H1 (cell line): ENCODE measurements at regions not wholly inside any gene's neighbourhood (a gene's known extent, or its start where the extent isn't known, plus 50 kb on each side); places are given as distances from the start of the nearest gene placed in this dataset.

Source experiments
- CTCF ChIA-PET: fragments of 300-600 bp; sonication (Branson Sonifier 250); formaldehyde crosslinking; loops from one replicate; lab custom pipeline; 2021; ENCODE audit not compliant: partially characterized antibody; lab: Charles Lee
- POLR2A ChIA-PET: fragments of 300-600 bp; sonication (Branson Sonifier 250); formaldehyde crosslinking; loops from one replicate; lab custom pipeline; 2021; ENCODE audit warnings: inconsistent platforms; ENCODE audit not compliant: partially characterized antibody; lab: Charles Lee
- DNase-seq, 2 experiments: peaks; one replicate each; pipeline versions ENCODE4 v3.0.0 to v3.0.0-alpha.2; 2010 to 2022; ENCODE audit warnings: low spot score in 2 of 2, low read depth in 1 of 2, mixed read lengths in 1 of 2
- FAIRE-seq: peaks from 2 replicates; lab custom pipeline; 2011; peaks lifted over from hg19 to GRCh38; lab: Jason Lieb, UNC
- H2AFZ ChIP-seq: 2 replicates; pipeline ENCODE4 v1.8.1; 2012; ENCODE audit warnings: low read length, inconsistent platforms
- H2AK5ac ChIP-seq: 2 replicates; pipeline ENCODE4 v1.6.1; 2013; ENCODE audit warnings: low read depth, low read length
- H2BK120ac ChIP-seq: replicated peaks from 2 replicates; pipeline ENCODE3; 2013; ENCODE audit warnings: low read depth, low read length, inconsistent platforms
- H2BK12ac ChIP-seq: 2 replicates; pipeline ENCODE4 v1.6.1; 2013; ENCODE audit warnings: low read depth, low read length
- H2BK15ac ChIP-seq: 2 replicates; pipeline ENCODE4 v1.6.1; 2013; ENCODE audit warnings: low read length
- H2BK20ac ChIP-seq: 2 replicates; pipeline ENCODE4 v1.6.1; 2013; ENCODE audit warnings: low read length
- H2BK5ac ChIP-seq: 2 replicates; pipeline ENCODE4 v1.6.1; 2013; ENCODE audit warnings: low read depth, low read length
- H3K14ac ChIP-seq: 2 replicates; pipeline ENCODE4 v1.6.1; 2013; ENCODE audit warnings: inconsistent platforms; ENCODE audit not compliant: insufficient read length
- H3K18ac ChIP-seq: 2 replicates; pipeline ENCODE4 v1.6.1; 2013; ENCODE audit warnings: low read length; ENCODE audit errors: extremely low read depth
- H3K23ac ChIP-seq: 2 replicates; pipeline ENCODE4 v1.6.1; 2013; ENCODE audit warnings: inconsistent platforms; ENCODE audit not compliant: insufficient read length
- H3K23me2 ChIP-seq: 2 replicates; pipeline ENCODE4 v1.6.1; 2013; ENCODE audit warnings: low read depth, low read length
- H3K27ac ChIP-seq: 2 replicates; pipeline ENCODE4 v1.6.1; 2011; ENCODE audit warnings: low read depth, low read length, inconsistent platforms
- H3K27me3 ChIP-seq, 4 experiments: replicated peaks in 1 of 4; 1 replicate in 1 of 4; 2 replicates in 3 of 4; pipeline versions ENCODE4 v1.6.1 to v1.8.1; 2011 to 2013; ENCODE audit warnings: low read length in 3 of 4, mild to moderate bottlenecking in 3 of 4, inconsistent platforms in 2 of 4, mixed read lengths in 2 of 4, moderate library complexity in 1 of 4; ENCODE audit not compliant: control insufficient read depth in 3 of 4, insufficient read depth in 3 of 4; ENCODE audit errors: extremely low read depth in 1 of 4
- H3K36me3 ChIP-seq, 4 experiments: 2 replicates each; pipeline versions ENCODE4 v1.6.1 to v1.8.1; 2011 to 2013; ENCODE audit warnings: mild to moderate bottlenecking in 4 of 4, low read length in 3 of 4, moderate library complexity in 2 of 4, control low read depth in 1 of 4, inconsistent platforms in 1 of 4; ENCODE audit not compliant: insufficient read depth in 4 of 4, control insufficient read depth in 2 of 4
- H3K4ac ChIP-seq: replicated peaks from 2 replicates; pipeline ENCODE3; 2013; ENCODE audit warnings: low read length, low read depth, mixed read lengths, inconsistent platforms; ENCODE audit not compliant: insufficient read length
- H3K4me1 ChIP-seq, 4 experiments: replicated peaks in 1 of 4; 1 replicate in 1 of 4; 2 replicates in 3 of 4; pipeline versions ENCODE4 v1.6.1 to v1.8.1; 2011 to 2013; ENCODE audit warnings: low read length in 3 of 4, inconsistent platforms in 2 of 4, mixed read lengths in 1 of 4; ENCODE audit not compliant: insufficient read depth in 4 of 4, control insufficient read depth in 3 of 4
- H3K4me2 ChIP-seq, 2 experiments: 2 replicates each; pipeline versions ENCODE4 v1.6.1 to v1.8.1; 2011 to 2013; ENCODE audit warnings: low read depth in 2 of 2, low read length in 2 of 2, control low read depth in 1 of 2, inconsistent platforms in 1 of 2, mild to moderate bottlenecking in 1 of 2; ENCODE audit not compliant: insufficient read depth in 1 of 2
- H3K4me3 ChIP-seq, 4 experiments: fragments of 200-600, 300-600 bp in 1 of 4; sonication (generic), shearing (Covaris generic), sonication (Bioruptor Twin) in 1 of 4; 2 replicates each; pipeline versions ENCODE4 v1.5.1 to v1.8.1; 2011 to 2016; ENCODE audit warnings: low read length in 4 of 4, low read depth in 3 of 4, control low read depth in 2 of 4, inconsistent platforms in 2 of 4, mild to moderate bottlenecking in 2 of 4, mixed read lengths in 1 of 4, moderate library complexity in 1 of 4; ENCODE audit not compliant: insufficient read depth in 2 of 4; ENCODE audit errors: extremely low read depth in 1 of 4
- H3K56ac ChIP-seq: replicated peaks from 2 replicates; pipeline ENCODE3; 2013; ENCODE audit warnings: low read depth, mild to moderate bottlenecking, mixed read lengths, low read length, inconsistent platforms; ENCODE audit not compliant: insufficient read length
- H3K79me1 ChIP-seq: 2 replicates; pipeline ENCODE4 v1.6.1; 2013; ENCODE audit warnings: low read depth, low read length, control low read depth
- H3K79me2 ChIP-seq, 2 experiments: 2 replicates each; pipeline versions ENCODE4 v1.6.1 to v1.8.1; 2012 to 2013; ENCODE audit warnings: low read length in 2 of 2, mild to moderate bottlenecking in 2 of 2, inconsistent platforms in 1 of 2; ENCODE audit not compliant: insufficient read depth in 2 of 2, control insufficient read depth in 1 of 2
- H3K9ac ChIP-seq, 4 experiments: replicated peaks in 1 of 4; 1 replicate in 1 of 4; 2 replicates in 3 of 4; pipeline versions ENCODE4 v1.6.1 to v1.8.1; 2011 to 2013; ENCODE audit warnings: low read depth in 3 of 4, low read length in 3 of 4, control low read depth in 2 of 4, mild to moderate bottlenecking in 2 of 4, moderate library complexity in 2 of 4, inconsistent platforms in 1 of 4; ENCODE audit errors: extremely low read depth in 1 of 4
- H3K9me3 ChIP-seq, 2 experiments: 2 replicates each; pipeline versions ENCODE4 v1.6.1 to v1.8.1; 2012 to 2013; ENCODE audit warnings: mild to moderate bottlenecking in 2 of 2, moderate library complexity in 2 of 2, control low read depth in 1 of 2, inconsistent platforms in 1 of 2, low read depth in 1 of 2, low read length in 1 of 2, mixed read lengths in 1 of 2; ENCODE audit not compliant: insufficient read depth in 2 of 2
- H4K20me1 ChIP-seq, 2 experiments: replicated peaks in 1 of 2; 2 replicates each; pipeline versions ENCODE3 to v1.8.1; 2011 to 2013; ENCODE audit warnings: inconsistent platforms in 2 of 2, low read length in 2 of 2, mild to moderate bottlenecking in 1 of 2; ENCODE audit not compliant: insufficient read depth in 2 of 2, control insufficient read depth in 1 of 2
- H4K5ac ChIP-seq: 2 replicates; pipeline ENCODE4 v1.6.1; 2013; ENCODE audit warnings: low read length, low read depth, mixed read lengths, inconsistent platforms; ENCODE audit not compliant: insufficient read length
- H4K8ac ChIP-seq: 2 replicates; pipeline ENCODE4 v1.8.0; 2013; ENCODE audit warnings: mild to moderate bottlenecking, moderate library complexity, low read length, inconsistent platforms; ENCODE audit not compliant: insufficient read depth; ENCODE audit errors: extremely low read depth
- H4K91ac ChIP-seq: replicated peaks from 2 replicates; pipeline ENCODE3; 2013; ENCODE audit warnings: low read length, mixed read lengths, inconsistent platforms; ENCODE audit not compliant: insufficient read length
- CBX8 ChIP-seq: fragments of 300-800, 300-1000 bp; sonication (generic); IDR thresholded peaks from 2 replicates; pipeline ENCODE4 v1.7.1; 2016; ENCODE audit warnings: low read depth, low read length, borderline replicate concordance
- CHD2 ChIP-seq: IDR thresholded peaks from 2 replicates; pipeline ENCODE4 v1.6.1; 2012; ENCODE audit warnings: low read length, improper control_type of control experiment
- CREB1 ChIP-seq: IDR thresholded peaks from 2 replicates; pipeline ENCODE4 v1.6.1; 2012; ENCODE audit warnings: inconsistent platforms
- POLR2A ChIP-seq, 2 experiments: IDR thresholded peaks; 1 replicate in 1 of 2; 2 replicates in 1 of 2; pipeline ENCODE4 v1.6.1; 2011; ENCODE audit warnings: low read depth in 2 of 2, low read length in 2 of 2, mild to moderate bottlenecking in 2 of 2; ENCODE audit errors: control extremely low read depth in 1 of 2
- RFX5 ChIP-seq: IDR thresholded peaks from 2 replicates; pipeline ENCODE4 v1.6.1; 2011; ENCODE audit warnings: low read depth, low read length, improper control_type of control experiment, borderline replicate concordance
- SIRT6 ChIP-seq: IDR thresholded peaks from one replicate; pipeline ENCODE4 v1.7.1; 2012; ENCODE audit warnings: low read length, inconsistent platforms
- TAF7 ChIP-seq: optimal IDR thresholded peaks from 2 replicates; pipeline ENCODE3; 2011; ENCODE audit warnings: low read depth, mild to moderate bottlenecking, inconsistent platforms, low read length, moderate library complexity, borderline replicate concordance
- ZNF274 ChIP-seq: IDR thresholded peaks from 2 replicates; pipeline ENCODE4 v1.7.0; 2012; ENCODE audit warnings: low read length, borderline replicate concordance; ENCODE audit errors: extremely low read depth
- WGBS, 2 experiments: shearing (Covaris generic) in 1 of 2; methylation state at CpG; one replicate each; pipeline versions ENCODE4 v1.1.6 to v1.1.7; 2013 to 2015; ENCODE audit warnings: low lambda C conversion rate in 2 of 2, mixed read lengths in 2 of 2, inconsistent platforms in 1 of 2, low coverage in 1 of 2, missing lambda C conversion rate in 1 of 2; ENCODE audit not compliant: insufficient replicate concordance in 2 of 2, insufficient coverage in 1 of 2, insufficient read length in 1 of 2; ENCODE audit errors: extremely low coverage in 1 of 2, missing lambda C conversion rate in 1 of 2; 5-methylcytosine and 5-hydroxymethylcytosine counted together

- H3K4me2 ChIP-seq = no peak overlapping the region
- FAIRE-seq (no peak), DNase-seq (no peak)
- no peak overlapping the region for H3K56ac ChIP-seq
- no peaks in the 10 kb centered on the region for H3K27me3 ChIP-seq
- no peaks in the 10 kb centered on the region for H3K79me2 ChIP-seq
- ChIA-PET CTCF (no interaction called here), POLR2A (no interaction called here)
- H3K79me1 ChIP-seq = no peaks in the 10 kb centered on the region
- no peaks in the 10 kb centered on the region for H3K4me1 ChIP-seq
- H3K9ac ChIP-seq = no peak overlapping the region
- no peak overlapping the region for H4K91ac ChIP-seq
- no peak overlapping the region for H3K4me3 ChIP-seq
- H2BK120ac ChIP-seq = no peak overlapping the region
- H2BK12ac ChIP-seq = no peak overlapping the region
- no peak overlapping the region for H4K5ac ChIP-seq
- H3K23me2 ChIP-seq = no peaks in the 10 kb centered on the region
- 88% methylated on average over 2 of the region's 2 CpGs; no CpG with 5 or more reads in 1 of the 2 experiments for WGBS, 2 experiments
- no peak overlapping the region for H2AK5ac ChIP-seq
- H3K18ac ChIP-seq = no peak overlapping the region
- no peaks in the 10 kb centered on the region for H4K20me1 ChIP-seq
- H3K27ac ChIP-seq = no peak overlapping the region
- H3K14ac ChIP-seq = no peak overlapping the region
- H2BK20ac ChIP-seq = no peak overlapping the region
- H3K36me3 ChIP-seq = no peaks in the 10 kb centered on the region
- H2BK15ac ChIP-seq = no peak overlapping the region
- no peak overlapping the region for H3K23ac ChIP-seq
- H3K9me3 ChIP-seq = no peaks in the 10 kb centered on the region
- H2AFZ ChIP-seq = no peak overlapping the region
- H4K8ac ChIP-seq = no peak overlapping the region
- H3K4ac ChIP-seq = no peak overlapping the region
- no peak overlapping the region for H2BK5ac ChIP-seq
- TF ChIP-seq TAF7 = no peak
- TF ChIP-seq ZNF274 = no peak
- TF ChIP-seq CREB1 = no peak
- TF ChIP-seq RFX5 = no peak
- TF ChIP-seq POLR2A (IDR thresholded peaks at IDR 0.05; ENCODE audit: control extremely low read depth in 1 of 2, low read depth in 2 of 2, low read length in 2 of 2) = no peak
- no peak for TF ChIP-seq CBX8
- no peak for TF ChIP-seq SIRT6
- TF ChIP-seq CHD2 = no peak
Measured at GRCh38 chr4:18954538-18954937, 933.0 kb upstream of the LCORL start.
